Mesothelial cell of epicardium (in vitro differentiated cells): ENCODE measurements at regions not wholly inside any gene's neighbourhood (a gene's known extent, or its start where the extent isn't known, plus 50 kb on each side); places are given as distances from the start of the nearest gene placed in this dataset.

Source experiments
- DNase-seq, 2 experiments: peaks; one replicate each; pipeline ENCODE4 v3.0.0; 2021; ENCODE audit warnings: low spot score in 2 of 2; ENCODE audit not compliant: unreplicated experiment in 2 of 2
- H3K27ac Mint-ChIP-seq: 2 replicates; pipeline ENCODE4 v1.8.0; 2021; ENCODE audit warnings: mixed read lengths
- H3K27me3 Mint-ChIP-seq: 2 replicates; pipeline ENCODE4 v1.8.0; 2021; ENCODE audit warnings: low read depth, mixed read lengths
- H3K36me3 Mint-ChIP-seq: 2 replicates; pipeline ENCODE4 v1.8.0; 2021; ENCODE audit warnings: mixed read lengths
- H3K4me1 Mint-ChIP-seq: 2 replicates; pipeline ENCODE4 v1.8.0; 2021; ENCODE audit warnings: mixed read lengths
- H3K4me3 Mint-ChIP-seq: 2 replicates; pipeline ENCODE4 v1.8.0; 2021; ENCODE audit warnings: mild to moderate bottlenecking, moderate library complexity, mixed read lengths
- H3K9me3 Mint-ChIP-seq: 2 replicates; pipeline ENCODE4 v1.8.0; 2021; ENCODE audit warnings: mixed read lengths
- CTCF ChIP-seq: fragments of 200-600 bp; sonication (generic); IDR thresholded peaks from one replicate; pipeline ENCODE4 v1.5.0; 2021; ENCODE audit warnings: antibody characterized with exemption; ENCODE audit not compliant: unreplicated experiment

DNA sequence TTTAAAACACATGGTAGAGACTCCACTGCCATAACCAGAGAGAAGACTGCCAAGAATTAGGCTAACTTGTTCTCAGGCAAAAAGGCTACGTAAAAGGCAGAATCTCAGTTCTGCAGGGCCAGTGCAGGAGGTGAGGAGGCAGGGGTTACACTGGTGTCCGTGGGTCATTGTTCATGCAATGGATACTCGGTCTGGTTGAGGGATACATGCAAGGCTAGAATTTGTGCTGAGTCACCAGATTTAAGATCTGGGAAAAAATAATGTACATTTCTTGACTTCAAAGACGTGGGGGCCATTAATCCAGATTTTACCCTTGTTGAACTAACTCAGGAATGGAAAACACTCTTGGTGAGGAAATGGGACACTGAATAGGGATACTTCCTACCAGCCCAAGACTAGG is 52.3 kb upstream of the DPH5 start:
- Mint-ChIP-seq H3K4me1 (peaks cover 10% of the 10 kb centered on the region), H3K27ac (no peak overlapping the region), H3K4me3 (no peak overlapping the region), H3K9me3 (peaks cover 4% of the 10 kb centered on the region), H3K27me3 (no peaks in the 10 kb centered on the region), H3K36me3 (peaks cover 21% of the 10 kb centered on the region)
- DNase-seq = no peak
- TF ChIP-seq CTCF = no peak

- Mint-ChIP-seq H3K4me1 (no peaks in the 10 kb centered on the region), H3K4me3 (no peak overlapping the region)
Measured at GRCh38 chr1:101075926-101076325, 50.3 kb upstream of the DPH5 start.

More at GRCh38 chr1:101075926-101076325, 50.3 kb upstream of the DPH5 start:
- H3K36me3 Mint-ChIP-seq = peaks cover 16% of the 10 kb centered on the region
- H3K9me3 Mint-ChIP-seq = no peaks in the 10 kb centered on the region
- no peaks in the 10 kb centered on the region for H3K27me3 Mint-ChIP-seq
- no peak overlapping the region for H3K27ac Mint-ChIP-seq
- TF ChIP-seq CTCF = no peak
- no peak for DNase-seq
